C4-2B (cell line): ENCODE measurements at regions not wholly inside any gene's neighbourhood (a gene's known extent, or its start where the extent isn't known, plus 50 kb on each side); places are given as distances from the start of the nearest gene placed in this dataset.

ENCODE experiments used
- H3K27ac ChIP-seq: fragments of 450-650 bp; 2 replicates; pipeline ENCODE4 v1.5.1; 2017
- CTCF ChIP-seq: fragments of 450-650 bp; conservative IDR thresholded peaks from 2 replicates; pipeline ENCODE4 v1.5.1; 2017; ENCODE audit warnings: mild to moderate bottlenecking
- ZFX ChIP-seq: fragments of 450-650 bp; IDR thresholded peaks from 2 replicates; pipeline ENCODE4 v1.6.1; 2017

DNA sequence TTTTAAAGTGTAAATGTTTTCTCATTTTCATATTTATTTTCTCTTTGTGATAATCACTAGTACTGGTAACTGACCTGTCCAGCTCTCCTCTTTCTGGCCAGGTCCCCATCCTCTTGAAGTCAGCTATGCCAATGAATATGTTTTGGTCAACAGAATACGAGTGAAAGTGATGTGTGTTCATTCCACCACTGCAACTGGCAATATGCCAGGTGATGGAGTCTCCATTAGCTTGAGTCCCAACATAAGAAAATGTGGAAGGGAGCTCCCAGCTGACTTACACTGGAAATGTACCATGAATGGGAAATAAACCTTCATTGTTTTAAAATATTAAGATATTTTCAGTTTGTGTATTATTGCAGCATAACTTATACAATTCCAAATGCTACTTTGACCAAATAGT lies 75.8 kb downstream of the CCDC34 start:
- H3K27ac ChIP-seq = no peak overlapping the region
- TF ChIP-seq CTCF (no peak), ZFX (no peak)

DNA sequence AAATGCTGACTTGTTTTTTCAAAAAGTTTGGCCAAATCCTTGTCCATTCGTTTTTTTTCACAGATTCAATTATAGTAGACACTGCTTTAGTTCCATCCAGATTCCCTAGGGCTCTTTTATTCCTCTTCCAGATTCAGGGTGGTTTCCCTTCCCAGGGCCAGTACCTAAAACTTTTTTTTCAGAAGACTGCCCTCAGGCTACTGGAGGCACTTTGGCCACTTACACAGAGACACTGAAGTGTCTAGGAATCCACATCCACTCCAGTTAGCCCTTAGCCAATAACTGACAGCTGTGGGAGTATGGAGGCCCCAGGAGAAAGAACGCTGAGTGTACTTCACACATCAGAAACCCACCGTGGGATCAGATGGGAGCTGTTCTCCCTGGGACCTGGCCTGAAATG lies 77.3 kb downstream of the CCDC34 start:
- no peak overlapping the region for H3K27ac ChIP-seq
- TF ChIP-seq ZFX (no peak), CTCF (no peak)

- TF ChIP-seq CTCF = no peak
- TF ChIP-seq ZFX = no peak
- H3K27ac ChIP-seq = no peak overlapping the region
Measured at GRCh38 chr11:27282806-27283205, 80.2 kb downstream of the CCDC34 start.

- no peak overlapping the region for H3K27ac ChIP-seq
Measured at GRCh38 chr11:27281740-27282590, 81.0 kb downstream of the CCDC34 start.

DNA sequence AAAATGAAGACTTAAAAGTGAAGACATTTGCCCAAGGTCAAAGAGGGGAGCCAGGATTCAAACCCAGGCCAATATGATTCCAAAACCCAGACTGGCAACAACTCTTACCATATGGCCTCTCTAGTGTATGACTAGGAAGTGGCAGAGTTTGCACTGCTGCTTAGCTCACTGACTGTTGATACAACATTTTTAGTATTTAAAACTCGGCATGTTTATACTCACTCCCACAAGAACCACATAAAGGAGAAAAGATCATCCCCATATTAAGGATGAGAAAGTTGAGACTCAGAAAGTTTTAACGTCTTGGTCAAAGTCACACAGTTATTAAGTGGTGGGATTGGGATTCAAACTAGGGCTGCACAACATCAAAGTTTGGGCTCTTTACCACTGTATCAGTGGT lies 81.7 kb downstream of the CCDC34 start:
- TF ChIP-seq CTCF (no peak), ZFX (no peak)
- H3K27ac ChIP-seq = no peak overlapping the region

More at GRCh38 chr11:27281740-27282590, 81.0 kb downstream of the CCDC34 start:
- TF ChIP-seq CTCF (no peak), ZFX (no peak)

GRCh38 chr11:27280140-27280539 lies 82.9 kb downstream of the CCDC34 start:
- no peak overlapping the region for H3K27ac ChIP-seq
- TF ChIP-seq ZFX (no peak), CTCF (no peak)

GRCh38 chr11:27279460-27279859 lies 83.6 kb downstream of the CCDC34 start:
- no peak overlapping the region for H3K27ac ChIP-seq
- TF ChIP-seq ZFX (no peak), CTCF (no peak)
